HG03432 (cell line): ENCODE measurements at regions not wholly inside any gene's neighbourhood (a gene's known extent, or its start where the extent isn't known, plus 50 kb on each side); places are given as distances from the start of the nearest gene placed in this dataset.
A peak's percentile ranks its signal among the peaks of the same experiment; 100 is the strongest.
"Not testable (repeated sequence)": the region's sequence is repeated elsewhere in the genome, so short reads cannot be mapped to it uniquely, and the experiment has no call there.

ENCODE experiments used
- ATAC-seq: cut with Tn5 transposase; IDR thresholded peaks from one replicate; pipeline ENCODE4 v1.9.1; 2021; ENCODE audit warnings: mild to moderate bottlenecking, moderate library complexity; ENCODE audit not compliant: unreplicated experiment

DNA sequence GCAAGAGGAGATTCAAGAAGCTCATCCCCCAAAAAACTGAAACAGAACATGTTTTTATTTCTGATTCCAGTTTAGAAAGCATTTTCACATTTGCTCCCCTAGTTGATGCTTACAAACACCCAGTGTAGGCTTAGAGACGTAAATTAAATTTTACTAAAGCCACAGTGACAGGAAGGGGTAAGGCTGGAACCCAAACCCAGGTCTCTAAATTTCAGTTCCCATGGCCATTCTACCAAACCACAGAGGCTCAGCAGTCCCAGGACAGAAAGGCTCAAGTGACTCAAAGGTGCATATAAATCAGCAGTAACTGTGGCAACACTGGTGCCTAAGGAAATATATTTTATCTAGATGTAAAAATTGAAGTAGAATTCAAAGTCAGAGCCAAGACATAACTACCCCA is 128.7 kb downstream of the CEP120 start:
- peak; percentile 58 for ATAC-seq

- ATAC-seq, result no peak
Measured at GRCh38 chr5:123289210-123289609, 134.0 kb downstream of the CEP120 start.

GRCh38 chr5:123287881-123288280 is 135.3 kb downstream of the CEP120 start:
- ATAC-seq, result no peak

GRCh38 chr5:123286891-123287290 is 136.3 kb downstream of the CEP120 start:
- no peak for ATAC-seq

DNA sequence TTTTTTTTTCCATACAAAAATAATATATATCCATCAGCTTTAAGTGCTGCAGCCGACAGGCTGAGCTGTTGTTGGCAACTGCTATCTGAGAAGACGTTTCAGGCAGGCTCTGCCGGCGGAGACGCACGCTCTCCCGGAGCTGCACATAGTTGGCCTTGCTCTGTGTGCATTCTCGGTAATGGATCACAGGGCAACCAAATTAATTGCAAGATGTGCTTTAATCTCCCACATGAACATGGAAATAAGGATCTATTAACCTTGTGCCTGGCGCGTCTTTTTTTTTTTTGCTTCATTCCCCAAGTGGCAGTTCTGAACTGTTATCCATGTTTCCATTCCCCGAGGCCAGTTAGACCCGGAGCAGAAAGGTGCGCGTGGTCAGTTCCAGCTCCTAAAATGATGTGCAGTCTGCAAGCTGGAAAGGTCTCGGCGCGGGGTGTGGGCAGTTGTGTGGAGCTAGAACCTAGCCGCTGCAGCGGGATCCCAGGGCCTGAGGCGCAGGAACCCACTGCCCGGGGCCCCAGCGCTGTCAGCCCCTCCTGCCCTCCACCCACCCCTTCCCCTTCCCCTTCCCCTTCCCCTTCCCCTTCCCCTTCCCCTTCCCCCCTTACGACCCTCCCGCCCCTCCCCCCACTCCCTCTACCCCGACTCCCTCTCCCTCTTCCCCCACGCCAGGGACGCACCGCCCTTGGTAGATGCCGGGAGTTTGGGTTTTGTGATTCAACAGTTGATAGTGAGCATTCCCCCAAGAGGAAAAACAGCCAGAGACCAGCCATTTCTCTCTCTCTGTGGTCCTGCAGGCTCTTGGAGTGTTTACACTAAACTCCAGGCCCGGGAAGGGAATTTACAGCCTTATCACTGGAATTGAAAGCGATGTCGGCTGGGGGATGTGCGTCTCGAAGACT is 137.8 kb downstream of the CEP120 start:
- no peak for ATAC-seq

GRCh38 chr5:123283499-123283898 is 139.7 kb downstream of the CEP120 start:
- ATAC-seq, result no peak

GRCh38 chr5:123283031-123283430 is 140.2 kb downstream of the CEP120 start:
- no peak for ATAC-seq

- ATAC-seq, result no peak
Measured at GRCh38 chr5:123282444-123282843, 140.8 kb downstream of the CEP120 start.

- not testable (repeated sequence) for ATAC-seq
Measured at GRCh38 chr5:123280854-123281253, 142.3 kb downstream of the CEP120 start.

DNA sequence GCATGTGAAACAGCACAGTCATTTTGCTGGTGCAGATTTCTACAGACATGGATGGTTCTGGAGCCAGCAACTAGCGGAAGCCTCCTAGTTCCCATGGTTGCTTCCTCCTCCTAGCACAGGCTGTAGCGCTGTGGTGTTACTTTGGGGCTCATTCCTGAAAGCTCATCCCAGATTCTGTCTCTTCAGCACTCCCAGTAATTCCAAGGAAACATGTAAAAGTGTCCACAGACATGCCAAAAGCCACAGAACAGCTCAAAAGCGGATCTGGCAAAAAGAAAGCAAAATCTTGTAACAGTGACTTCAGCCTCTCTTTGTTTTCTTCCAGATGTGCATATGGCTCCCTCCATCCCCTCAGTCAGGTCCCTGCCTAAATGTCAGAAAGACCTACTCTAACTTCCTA is 144.1 kb downstream of the CEP120 start:
- ATAC-seq, result no peak

DNA sequence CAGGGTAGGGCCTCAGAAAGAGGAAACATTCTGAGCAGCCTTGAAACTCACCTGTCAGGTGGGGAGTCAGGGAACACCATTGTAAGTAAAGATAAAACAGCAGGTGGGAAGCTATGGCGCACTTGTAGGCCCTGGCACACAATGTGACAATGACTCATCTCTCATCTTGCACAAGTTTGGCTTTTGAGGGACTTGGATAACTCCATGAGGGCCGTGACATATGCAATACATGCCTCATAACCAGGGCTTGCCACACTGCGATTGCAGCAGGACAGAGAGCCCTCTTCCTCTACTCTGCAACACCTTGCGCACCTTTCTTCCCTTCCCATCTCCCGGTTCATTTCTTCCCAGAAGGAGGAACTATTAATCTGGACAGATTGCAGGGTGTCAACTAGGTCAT is 144.9 kb downstream of the CEP120 start:
- no peak for ATAC-seq

GRCh38 chr5:123273984-123274383 is 149.2 kb downstream of the CEP120 start:
- ATAC-seq, result no peak

DNA sequence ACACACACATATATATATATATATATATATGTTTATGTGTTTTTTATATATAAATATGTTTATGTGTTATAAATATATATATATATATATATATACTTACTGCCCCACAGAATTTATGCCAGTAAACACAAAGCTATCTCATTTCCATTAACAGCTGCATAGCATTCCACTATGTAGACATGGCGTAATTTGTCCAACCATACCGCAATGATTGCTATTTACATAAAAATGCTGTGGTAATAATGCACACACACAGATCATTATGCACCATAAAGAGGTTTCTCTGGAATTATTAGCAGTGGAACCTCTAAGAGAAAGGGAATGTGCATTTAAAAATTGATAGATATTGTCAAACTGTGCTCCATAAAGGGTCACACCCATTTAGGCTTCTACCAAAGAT is 150.1 kb downstream of the CEP120 start:
- ATAC-seq, result no peak

DNA sequence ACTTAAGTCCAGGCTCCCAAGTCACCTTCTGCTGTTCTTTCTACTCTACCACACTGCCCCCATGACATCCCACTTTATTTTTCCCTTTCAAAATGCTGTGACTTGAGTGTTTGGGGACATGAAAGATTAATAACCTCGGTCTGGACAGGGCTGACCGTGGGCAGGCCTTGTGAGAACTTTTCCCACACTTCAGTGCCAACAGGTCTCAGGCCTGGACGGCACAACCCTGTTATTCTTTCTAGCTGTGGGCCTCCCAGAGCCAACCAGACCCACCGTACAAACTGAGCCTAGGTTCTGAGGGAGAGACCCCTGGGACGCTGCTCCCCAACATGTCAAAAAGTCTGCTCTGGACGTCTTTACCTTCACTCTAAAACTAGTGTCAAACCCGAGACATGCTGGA is 153.4 kb downstream of the CEP120 start:
- no peak for ATAC-seq

DNA sequence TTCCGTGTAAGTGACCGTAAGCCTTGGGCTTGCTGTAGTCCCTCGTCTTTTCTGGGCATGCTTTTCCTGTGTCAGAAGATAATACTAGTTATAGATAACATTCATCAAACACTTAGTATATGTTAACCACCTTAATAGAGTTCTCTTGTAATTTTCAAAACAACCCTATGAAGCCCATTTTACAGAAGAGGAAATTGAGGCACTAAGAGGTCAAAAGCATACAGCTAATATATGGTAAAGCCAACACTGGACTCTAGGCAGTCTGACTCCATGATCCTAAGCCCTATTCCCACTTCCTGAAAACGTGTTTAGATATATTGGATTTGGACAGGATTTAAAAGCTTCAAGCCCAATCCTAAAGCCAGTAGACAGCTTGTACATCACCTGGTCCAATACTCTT is 153.8 kb downstream of the CEP120 start:
- no peak for ATAC-seq

DNA sequence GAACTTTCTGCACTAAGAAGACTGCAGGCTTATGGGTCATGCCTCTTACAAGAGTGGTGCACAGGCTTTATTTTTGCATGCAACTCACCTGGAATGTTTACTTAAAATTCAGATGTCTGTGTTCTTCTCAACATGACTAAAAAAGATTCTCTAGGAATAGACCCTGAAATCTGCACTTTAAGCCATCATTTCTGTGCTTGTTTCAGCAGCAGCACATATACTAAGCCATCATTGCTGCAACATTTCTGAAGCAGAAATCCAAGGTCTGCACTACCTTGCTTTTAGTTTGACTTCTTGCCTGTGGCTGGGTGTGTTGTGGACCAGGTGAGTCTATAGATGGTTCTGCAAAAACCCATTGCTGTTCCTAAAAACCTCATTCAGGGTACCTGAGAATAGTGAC is 156.8 kb downstream of the CEP120 start:
- ATAC-seq, result no peak

DNA sequence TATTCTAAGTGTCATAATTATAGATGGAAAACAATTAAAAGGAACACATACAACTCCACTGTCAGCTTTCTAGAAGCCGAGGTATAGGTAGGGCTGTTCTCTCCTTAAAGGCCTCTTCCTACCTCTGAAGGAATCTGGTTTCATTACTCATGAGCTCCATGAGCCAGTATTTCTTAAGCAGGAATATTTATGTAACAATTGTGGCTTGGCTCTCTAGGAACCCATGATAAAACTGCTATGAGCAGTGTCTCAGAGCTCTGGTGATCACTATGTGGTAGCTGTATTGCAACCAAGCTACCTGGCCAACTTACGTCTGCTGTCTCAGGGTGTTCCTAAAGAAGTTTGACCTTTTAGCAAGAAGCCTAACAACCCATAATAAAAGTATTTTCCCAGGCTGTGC is 157.7 kb downstream of the CEP120 start:
- no peak for ATAC-seq

DNA sequence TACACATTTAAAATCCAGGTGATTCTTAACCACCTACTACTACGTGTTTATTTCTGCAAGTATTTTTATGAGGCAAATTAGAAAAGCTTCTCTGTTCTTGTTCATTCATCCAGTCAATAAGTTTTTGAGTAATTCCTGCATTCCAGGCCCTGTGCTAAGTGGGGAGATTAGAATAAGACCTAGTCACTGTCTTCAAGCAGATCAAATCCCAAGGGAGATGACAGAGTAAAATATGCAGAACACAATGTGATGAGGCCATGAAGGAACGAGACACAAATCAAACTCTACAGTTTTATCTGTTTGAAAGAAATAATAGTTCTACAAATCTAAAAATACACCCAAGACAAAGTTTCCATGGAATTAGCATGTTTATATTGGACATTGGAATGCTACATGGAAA is 158.8 kb downstream of the CEP120 start:
- ATAC-seq, result no peak

DNA sequence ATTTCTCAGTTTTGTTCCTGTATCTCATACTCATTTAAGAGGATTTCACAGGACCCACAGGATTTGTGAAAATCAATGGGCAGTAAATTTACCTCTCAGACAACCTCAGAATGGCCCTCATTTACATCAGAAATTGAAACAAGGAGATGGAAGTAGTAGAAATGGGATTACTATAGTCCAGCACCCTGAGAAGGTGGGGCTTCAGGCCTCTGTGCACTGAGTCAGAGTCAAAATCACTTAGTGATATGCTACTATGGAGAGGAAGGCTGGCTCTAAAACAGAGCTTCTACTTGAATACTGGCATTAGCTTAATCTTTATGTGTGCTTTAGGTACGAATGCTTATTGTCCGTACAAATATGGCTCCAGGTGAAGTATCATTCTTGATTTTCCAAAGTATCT is 159.3 kb downstream of the CEP120 start:
- ATAC-seq, result no peak

- no peak for ATAC-seq
Measured at GRCh38 chr5:123262216-123262823, 160.9 kb downstream of the CEP120 start.

DNA sequence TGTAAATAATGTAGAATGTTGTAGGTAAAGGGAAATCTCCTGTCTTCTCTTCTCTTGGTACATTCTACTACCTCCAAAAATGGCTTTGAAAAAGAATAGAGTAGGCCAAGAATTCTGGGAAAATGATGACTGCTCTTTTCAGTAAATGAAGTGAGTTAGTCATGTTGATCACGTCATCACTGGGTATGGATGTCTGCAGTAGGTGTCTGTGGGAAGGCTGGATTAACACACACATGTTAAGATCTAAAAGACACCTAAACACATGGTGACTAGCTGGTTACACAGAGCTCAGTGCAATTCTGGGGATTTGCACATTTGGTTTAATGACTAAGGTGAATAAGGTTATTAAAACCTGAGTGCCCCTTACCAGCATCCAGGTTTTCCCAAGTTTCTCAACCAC is 161.5 kb downstream of the CEP120 start:
- ATAC-seq, result no peak

- ATAC-seq, result no peak
Measured at GRCh38 chr5:123249446-123249845, 160.4 kb downstream of the PRDM6 start.
